Liver (tissue), 8 donors: ENCODE measurements at regions not wholly inside any gene's neighbourhood (a gene's known extent, or its start where the extent isn't known, plus 50 kb on each side); places are given as distances from the start of the nearest gene placed in this dataset.
A peak's percentile ranks its signal among the peaks of the same experiment; 100 is the strongest.

Experiments
- DNase-seq: peaks from one replicate; pipeline ENCODE4 v3.0.0-alpha.2; 2017; ENCODE audit warnings: low spot score
- H3K27ac ChIP-seq, 2 donors: one replicate each; pipeline ENCODE4 v1.7.0; 2013; ENCODE audit warnings: inconsistent platforms in 2 of 2, low read length in 2 of 2, control low read depth in 1 of 2, low read depth in 1 of 2, mild to moderate bottlenecking in 1 of 2
- H3K27me3 ChIP-seq, 4 donors: one replicate each; pipeline versions ENCODE4 v1.6.1 to v1.7.0; 2013; ENCODE audit warnings: low read length in 3 of 4, inconsistent platforms in 1 of 4, mild to moderate bottlenecking in 1 of 4, moderate library complexity in 1 of 4; ENCODE audit not compliant: control insufficient read depth in 4 of 4, insufficient read depth in 4 of 4
- H3K36me3 ChIP-seq, 4 donors: one replicate each; pipeline versions ENCODE4 v1.6.1 to v1.7.0; 2013; ENCODE audit warnings: low read length in 3 of 4, mild to moderate bottlenecking in 3 of 4, low read depth in 1 of 4, moderate library complexity in 1 of 4; ENCODE audit not compliant: control insufficient read depth in 4 of 4, insufficient read depth in 3 of 4
- H3K4me1 ChIP-seq, 4 donors: one replicate each; pipeline versions ENCODE4 v1.6.1 to v1.7.0; 2013; ENCODE audit warnings: low read length in 3 of 4, mild to moderate bottlenecking in 3 of 4, moderate library complexity in 1 of 4; ENCODE audit not compliant: control insufficient read depth in 4 of 4, insufficient read depth in 4 of 4
- H3K4me3 ChIP-seq, 3 donors: one replicate each; pipeline versions ENCODE4 v1.6.1 to v1.7.0; 2013; ENCODE audit warnings: low read length in 3 of 3, control low read depth in 1 of 3, low read depth in 1 of 3, mild to moderate bottlenecking in 1 of 3
- H3K9ac ChIP-seq, 2 donors: one replicate each; pipeline ENCODE4 v1.7.0; 2013; ENCODE audit warnings: low read length in 2 of 2, mild to moderate bottlenecking in 2 of 2, moderate library complexity in 2 of 2, control low read depth in 1 of 2, low read depth in 1 of 2
- H3K9me3 ChIP-seq, 4 donors: one replicate each; pipeline versions ENCODE4 v1.6.1 to v1.7.0; 2013; ENCODE audit warnings: low read length in 3 of 4; ENCODE audit not compliant: control insufficient read depth in 4 of 4
- EGR1 ChIP-seq, 2 donors: IDR thresholded peaks; 2 replicates each; pipeline ENCODE4 v1.6.1; 2016 to 2018; ENCODE audit warnings: antibody characterized with exemption in 2 of 2, low read depth in 2 of 2
- FOXA1 ChIP-seq: IDR thresholded peaks from 2 replicates; pipeline ENCODE4 v1.6.1; 2016; ENCODE audit warnings: antibody characterized with exemption
- FOXA2 ChIP-seq: IDR thresholded peaks from 2 replicates; pipeline ENCODE4 v1.6.1; 2016; ENCODE audit warnings: antibody characterized with exemption
- GABPA ChIP-seq, 2 donors: IDR thresholded peaks in 1 of 2; conservative IDR thresholded peaks in 1 of 2; 2 replicates each; pipeline ENCODE4 v1.6.1; 2016; ENCODE audit warnings: antibody characterized with exemption in 2 of 2, mild to moderate bottlenecking in 1 of 2, moderate library complexity in 1 of 2
- HNF4G ChIP-seq: IDR thresholded peaks from 2 replicates; pipeline ENCODE4 v1.6.1; 2016; ENCODE audit warnings: antibody characterized with exemption
- JUND ChIP-seq, 2 donors: IDR thresholded peaks; 2 replicates each; pipeline ENCODE4 v1.6.1; 2016; ENCODE audit warnings: antibody characterized with exemption in 2 of 2
- NR2F2 ChIP-seq: IDR thresholded peaks from 2 replicates; pipeline ENCODE4 v1.6.1; 2016; ENCODE audit warnings: antibody characterized with exemption
- RAD21 ChIP-seq, 2 donors: IDR thresholded peaks; 2 replicates each; pipeline ENCODE4 v1.6.1; 2016; ENCODE audit warnings: antibody characterized with exemption in 2 of 2, mild to moderate bottlenecking in 2 of 2
- RXRA ChIP-seq, 2 donors: IDR thresholded peaks; 2 replicates each; pipeline ENCODE4 v1.6.1; 2017 to 2018; ENCODE audit warnings: antibody characterized with exemption in 2 of 2, mild to moderate bottlenecking in 1 of 2
- SP1 ChIP-seq: IDR thresholded peaks from 2 replicates; pipeline ENCODE4 v1.6.1; 2018; ENCODE audit warnings: antibody characterized with exemption, mild to moderate bottlenecking
- TAF1 ChIP-seq: conservative IDR thresholded peaks from 2 replicates; pipeline ENCODE4 v1.6.1; 2016; ENCODE audit warnings: antibody characterized with exemption, mild to moderate bottlenecking
- YY1 ChIP-seq: IDR thresholded peaks from 2 replicates; pipeline ENCODE4 v1.6.1; 2016; ENCODE audit warnings: antibody characterized with exemption, mild to moderate bottlenecking
- WGBS: extraction: QIAGEN DNeasy Blood & Tissue Kit; methylation state at CpG from one replicate; pipeline ENCODE4 v1.1.7; 2013; 5-methylcytosine and 5-hydroxymethylcytosine counted together
- TF ChIP-seq, protein P1 (sequence below): IDR thresholded peaks from 2 replicates; pipeline ENCODE4 v1.6.1; 2016; ENCODE audit warnings: antibody characterized with exemption
- TF ChIP-seq, protein P2 (sequence below): IDR thresholded peaks from 2 replicates; pipeline ENCODE4 v1.6.1; 2016; ENCODE audit warnings: antibody characterized with exemption, mild to moderate bottlenecking
- TF ChIP-seq, protein P3 (sequence below): IDR thresholded peaks from 2 replicates; pipeline ENCODE4 v1.6.1; 2016; ENCODE audit warnings: antibody characterized with exemption
- TF ChIP-seq, protein P4 (sequence below): fragments of 150-350 bp; IDR thresholded peaks from 2 replicates; pipeline ENCODE4 v1.5.1; 2017; ENCODE audit warnings: improper control_type of control experiment, low read depth, low read length; ENCODE audit not compliant: missing input control
- donor health status: healthy.
- donor health status: healthy.
- donor health status: healthy.
- donor health status: healthy.
- donor health status: healthy.

DNA sequence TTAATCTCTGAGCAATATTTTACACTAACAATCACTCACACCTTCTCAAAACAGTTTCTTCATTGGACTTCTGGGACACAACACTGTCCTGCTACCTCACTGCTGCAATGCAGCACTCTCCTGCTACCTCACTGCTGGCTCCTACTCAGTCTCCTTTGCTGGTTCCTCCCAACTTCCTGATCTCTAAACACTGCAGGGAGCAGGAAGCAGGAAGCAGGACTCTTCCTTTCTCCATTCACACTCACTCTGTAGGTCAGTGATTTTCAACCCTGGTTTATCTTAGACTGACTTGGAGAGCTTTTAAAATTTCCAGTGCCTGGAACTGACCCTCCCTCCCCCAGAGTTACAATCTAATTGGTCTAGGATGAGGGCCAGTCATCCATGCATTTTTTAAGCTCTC lies 243.4 kb upstream of the RBBP8 start:
- Histone ChIP-seq H3K4me3 (no peak overlapping the region), H3K36me3 (no peaks in the 10 kb centered on the region), H3K27me3 (no peaks in the 10 kb centered on the region), H3K9me3 (no peaks in the 10 kb centered on the region), H3K27ac (peak overlapping the region; percentile 36 to 58), H3K9ac (no peak overlapping the region), H3K4me1 (peaks cover 5 to 22% (median 9%) of the 10 kb centered on the region in 4 donors)
- TF ChIP-seq, protein P1, sequence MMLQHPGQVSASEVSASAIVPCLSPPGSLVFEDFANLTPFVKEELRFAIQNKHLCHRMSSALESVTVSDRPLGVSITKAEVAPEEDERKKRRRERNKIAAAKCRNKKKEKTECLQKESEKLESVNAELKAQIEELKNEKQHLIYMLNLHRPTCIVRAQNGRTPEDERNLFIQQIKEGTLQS, result no peak
- TF ChIP-seq GABPA (IDR thresholded peaks at IDR 0.05 in 1 of 2, conservative IDR thresholded peaks at IDR 0.05 in 1 of 2), result peak in 1 of 2 donors; percentile 37
- TF ChIP-seq NR2F2, result peak; percentile 80
- TF ChIP-seq RXRA (IDR thresholded peaks at IDR 0.05), result no peak
- DNase-seq, result no peak

DNA sequence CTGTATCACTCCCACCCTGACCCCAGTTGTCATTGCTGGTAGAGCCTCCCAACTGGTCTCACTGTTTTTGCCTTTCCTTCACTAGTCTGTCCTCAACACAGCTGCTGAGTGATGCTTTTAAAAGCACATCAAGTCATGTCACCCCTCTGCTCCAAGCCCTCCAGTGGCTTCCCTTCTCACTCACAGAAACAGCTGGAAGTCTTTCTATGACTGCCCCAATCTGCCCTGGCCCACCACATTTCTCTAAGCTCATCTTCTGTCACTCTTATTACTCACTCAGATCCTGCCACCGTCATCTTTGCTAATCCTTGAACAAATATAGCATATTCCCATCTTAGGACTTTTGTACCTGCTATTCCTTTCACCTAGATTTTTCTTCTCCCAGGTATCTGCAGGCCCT lies 242.6 kb upstream of the RBBP8 start:
- no peak overlapping the region for H3K4me3 ChIP-seq
- H3K27ac ChIP-seq, result no peak overlapping the region
- DNase-seq, result no peak
- no peaks in the 10 kb centered on the region for H3K27me3 ChIP-seq
- H3K9ac ChIP-seq, result no peak overlapping the region
- H3K36me3 ChIP-seq, result no peaks in the 10 kb centered on the region
- peaks cover 5 to 18% (median 9%) of the 10 kb centered on the region in 4 donors for H3K4me1 ChIP-seq
- TF ChIP-seq JUND (IDR thresholded peaks at IDR 0.05), result no peak
- TF ChIP-seq YY1, result no peak
- no peak for TF ChIP-seq TAF1
- TF ChIP-seq, protein P1, result no peak
- no peak for TF ChIP-seq RXRA (IDR thresholded peaks at IDR 0.05)
- no peak for TF ChIP-seq SP1
- TF ChIP-seq, protein P2, sequence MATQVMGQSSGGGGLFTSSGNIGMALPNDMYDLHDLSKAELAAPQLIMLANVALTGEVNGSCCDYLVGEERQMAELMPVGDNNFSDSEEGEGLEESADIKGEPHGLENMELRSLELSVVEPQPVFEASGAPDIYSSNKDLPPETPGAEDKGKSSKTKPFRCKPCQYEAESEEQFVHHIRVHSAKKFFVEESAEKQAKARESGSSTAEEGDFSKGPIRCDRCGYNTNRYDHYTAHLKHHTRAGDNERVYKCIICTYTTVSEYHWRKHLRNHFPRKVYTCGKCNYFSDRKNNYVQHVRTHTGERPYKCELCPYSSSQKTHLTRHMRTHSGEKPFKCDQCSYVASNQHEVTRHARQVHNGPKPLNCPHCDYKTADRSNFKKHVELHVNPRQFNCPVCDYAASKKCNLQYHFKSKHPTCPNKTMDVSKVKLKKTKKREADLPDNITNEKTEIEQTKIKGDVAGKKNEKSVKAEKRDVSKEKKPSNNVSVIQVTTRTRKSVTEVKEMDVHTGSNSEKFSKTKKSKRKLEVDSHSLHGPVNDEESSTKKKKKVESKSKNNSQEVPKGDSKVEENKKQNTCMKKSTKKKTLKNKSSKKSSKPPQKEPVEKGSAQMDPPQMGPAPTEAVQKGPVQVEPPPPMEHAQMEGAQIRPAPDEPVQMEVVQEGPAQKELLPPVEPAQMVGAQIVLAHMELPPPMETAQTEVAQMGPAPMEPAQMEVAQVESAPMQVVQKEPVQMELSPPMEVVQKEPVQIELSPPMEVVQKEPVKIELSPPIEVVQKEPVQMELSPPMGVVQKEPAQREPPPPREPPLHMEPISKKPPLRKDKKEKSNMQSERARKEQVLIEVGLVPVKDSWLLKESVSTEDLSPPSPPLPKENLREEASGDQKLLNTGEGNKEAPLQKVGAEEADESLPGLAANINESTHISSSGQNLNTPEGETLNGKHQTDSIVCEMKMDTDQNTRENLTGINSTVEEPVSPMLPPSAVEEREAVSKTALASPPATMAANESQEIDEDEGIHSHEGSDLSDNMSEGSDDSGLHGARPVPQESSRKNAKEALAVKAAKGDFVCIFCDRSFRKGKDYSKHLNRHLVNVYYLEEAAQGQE, result no peak
- no peak for TF ChIP-seq NR2F2
- no peak for TF ChIP-seq GABPA (IDR thresholded peaks at IDR 0.05 in 1 of 2, conservative IDR thresholded peaks at IDR 0.05 in 1 of 2)
- TF ChIP-seq RAD21 (IDR thresholded peaks at IDR 0.05), result no peak
- no peak for TF ChIP-seq FOXA2
- TF ChIP-seq, protein P3, sequence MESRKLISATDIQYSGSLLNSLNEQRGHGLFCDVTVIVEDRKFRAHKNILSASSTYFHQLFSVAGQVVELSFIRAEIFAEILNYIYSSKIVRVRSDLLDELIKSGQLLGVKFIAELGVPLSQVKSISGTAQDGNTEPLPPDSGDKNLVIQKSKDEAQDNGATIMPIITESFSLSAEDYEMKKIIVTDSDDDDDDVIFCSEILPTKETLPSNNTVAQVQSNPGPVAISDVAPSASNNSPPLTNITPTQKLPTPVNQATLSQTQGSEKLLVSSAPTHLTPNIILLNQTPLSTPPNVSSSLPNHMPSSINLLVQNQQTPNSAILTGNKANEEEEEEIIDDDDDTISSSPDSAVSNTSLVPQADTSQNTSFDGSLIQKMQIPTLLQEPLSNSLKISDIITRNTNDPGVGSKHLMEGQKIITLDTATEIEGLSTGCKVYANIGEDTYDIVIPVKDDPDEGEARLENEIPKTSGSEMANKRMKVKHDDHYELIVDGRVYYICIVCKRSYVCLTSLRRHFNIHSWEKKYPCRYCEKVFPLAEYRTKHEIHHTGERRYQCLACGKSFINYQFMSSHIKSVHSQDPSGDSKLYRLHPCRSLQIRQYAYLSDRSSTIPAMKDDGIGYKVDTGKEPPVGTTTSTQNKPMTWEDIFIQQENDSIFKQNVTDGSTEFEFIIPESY, result no peak
- TF ChIP-seq HNF4G, result no peak
- TF ChIP-seq, protein P4, sequence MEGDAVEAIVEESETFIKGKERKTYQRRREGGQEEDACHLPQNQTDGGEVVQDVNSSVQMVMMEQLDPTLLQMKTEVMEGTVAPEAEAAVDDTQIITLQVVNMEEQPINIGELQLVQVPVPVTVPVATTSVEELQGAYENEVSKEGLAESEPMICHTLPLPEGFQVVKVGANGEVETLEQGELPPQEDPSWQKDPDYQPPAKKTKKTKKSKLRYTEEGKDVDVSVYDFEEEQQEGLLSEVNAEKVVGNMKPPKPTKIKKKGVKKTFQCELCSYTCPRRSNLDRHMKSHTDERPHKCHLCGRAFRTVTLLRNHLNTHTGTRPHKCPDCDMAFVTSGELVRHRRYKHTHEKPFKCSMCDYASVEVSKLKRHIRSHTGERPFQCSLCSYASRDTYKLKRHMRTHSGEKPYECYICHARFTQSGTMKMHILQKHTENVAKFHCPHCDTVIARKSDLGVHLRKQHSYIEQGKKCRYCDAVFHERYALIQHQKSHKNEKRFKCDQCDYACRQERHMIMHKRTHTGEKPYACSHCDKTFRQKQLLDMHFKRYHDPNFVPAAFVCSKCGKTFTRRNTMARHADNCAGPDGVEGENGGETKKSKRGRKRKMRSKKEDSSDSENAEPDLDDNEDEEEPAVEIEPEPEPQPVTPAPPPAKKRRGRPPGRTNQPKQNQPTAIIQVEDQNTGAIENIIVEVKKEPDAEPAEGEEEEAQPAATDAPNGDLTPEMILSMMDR, result no peak
- TF ChIP-seq FOXA1, result no peak
- TF ChIP-seq EGR1 (IDR thresholded peaks at IDR 0.05; ENCODE audit: low read depth in 2 of 2), result no peak
- no peaks in the 10 kb centered on the region for H3K9me3 ChIP-seq
- 90% methylated on average over 1 of the region's 1 CpG for WGBS
